Astrocyte of the spinal cord (primary cell): ENCODE measurements at regions not wholly inside any gene's neighbourhood (a gene's known extent, or its start where the extent isn't known, plus 50 kb on each side); places are given as distances from the start of the nearest gene placed in this dataset.

Experiments used
- DNase-seq: peaks from one replicate; pipeline ENCODE4 v3.0.0; 2011; ENCODE audit warnings: low read depth, low spot score
- H3K4me3 ChIP-seq: 2 replicates; pipeline ENCODE4 v1.5.1; 2011; ENCODE audit warnings: low read depth, mild to moderate bottlenecking, low read length, moderate library complexity
- in situ Hi-C: cut with HindIII; loops from 2 replicates; pipeline ENCODE4 v1.10.0; 2017; ENCODE audit warnings: low sequenced_read_pairs
- TF ChIP-seq, protein P1 (sequence below): IDR thresholded peaks from 2 replicates; pipeline ENCODE4 v1.5.1; 2012; ENCODE audit warnings: low read depth, mild to moderate bottlenecking, low read length, inconsistent platforms

DNA sequence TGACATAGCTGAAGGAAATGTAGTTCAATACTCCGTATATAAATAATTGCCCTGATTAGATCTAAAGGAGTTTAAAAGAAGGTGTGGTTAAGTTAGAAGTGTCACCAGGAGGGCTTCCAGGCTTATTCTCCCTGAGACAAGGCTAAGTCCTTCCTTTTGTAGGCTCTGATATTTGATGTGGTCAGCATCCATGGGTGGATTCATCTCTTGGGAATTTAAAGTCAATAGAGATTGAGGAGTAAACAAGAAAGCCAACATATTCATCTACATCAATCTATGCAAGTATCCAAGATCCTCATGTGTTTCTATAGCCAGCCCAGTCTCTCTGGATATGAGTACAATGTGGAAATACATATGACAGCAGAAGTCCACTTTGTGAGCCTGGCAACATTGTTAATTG, 76.8 kb downstream of the KCTD12 start:
- in situ Hi-C loops = no loop called here
- no peak for DNase-seq
- H3K4me3 ChIP-seq = no peak overlapping the region
- TF ChIP-seq, protein P1, sequence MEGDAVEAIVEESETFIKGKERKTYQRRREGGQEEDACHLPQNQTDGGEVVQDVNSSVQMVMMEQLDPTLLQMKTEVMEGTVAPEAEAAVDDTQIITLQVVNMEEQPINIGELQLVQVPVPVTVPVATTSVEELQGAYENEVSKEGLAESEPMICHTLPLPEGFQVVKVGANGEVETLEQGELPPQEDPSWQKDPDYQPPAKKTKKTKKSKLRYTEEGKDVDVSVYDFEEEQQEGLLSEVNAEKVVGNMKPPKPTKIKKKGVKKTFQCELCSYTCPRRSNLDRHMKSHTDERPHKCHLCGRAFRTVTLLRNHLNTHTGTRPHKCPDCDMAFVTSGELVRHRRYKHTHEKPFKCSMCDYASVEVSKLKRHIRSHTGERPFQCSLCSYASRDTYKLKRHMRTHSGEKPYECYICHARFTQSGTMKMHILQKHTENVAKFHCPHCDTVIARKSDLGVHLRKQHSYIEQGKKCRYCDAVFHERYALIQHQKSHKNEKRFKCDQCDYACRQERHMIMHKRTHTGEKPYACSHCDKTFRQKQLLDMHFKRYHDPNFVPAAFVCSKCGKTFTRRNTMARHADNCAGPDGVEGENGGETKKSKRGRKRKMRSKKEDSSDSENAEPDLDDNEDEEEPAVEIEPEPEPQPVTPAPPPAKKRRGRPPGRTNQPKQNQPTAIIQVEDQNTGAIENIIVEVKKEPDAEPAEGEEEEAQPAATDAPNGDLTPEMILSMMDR = no peak

GRCh38 chr13:76808927-76809326, 77.3 kb downstream of the KCTD12 start:
- no peak for DNase-seq
- TF ChIP-seq, protein P1 = no peak
- in situ Hi-C loops = no loop called here
- H3K4me3 ChIP-seq = no peak overlapping the region

- H3K4me3 ChIP-seq = no peak overlapping the region
- TF ChIP-seq, protein P1 = no peak
- DNase-seq = no peak
- in situ Hi-C loops = no loop called here
Observed at GRCh38 chr13:76804801-76805200, 81.4 kb downstream of the KCTD12 start.

DNA sequence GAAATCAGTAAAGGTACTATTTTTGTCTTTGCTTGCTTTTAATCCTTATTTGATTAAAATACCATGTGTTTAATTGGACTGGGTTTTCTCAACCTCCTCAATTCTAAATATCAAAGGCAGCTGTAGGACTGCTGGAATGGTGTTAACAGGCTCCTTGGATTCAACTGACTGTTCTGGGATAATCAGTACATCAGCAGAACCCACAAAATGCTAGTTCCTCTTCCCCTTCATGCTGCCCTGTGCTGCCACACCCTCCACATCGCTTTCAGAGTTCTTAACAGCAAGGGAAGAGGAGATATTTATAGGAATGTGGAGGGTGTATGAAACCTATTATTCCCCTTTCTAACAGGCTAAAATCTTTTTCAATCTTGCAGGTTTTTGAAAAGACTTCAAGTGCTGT, 82.4 kb downstream of the KCTD12 start:
- no peak overlapping the region for H3K4me3 ChIP-seq
- in situ Hi-C loops = no loop called here
- no peak for DNase-seq

DNA sequence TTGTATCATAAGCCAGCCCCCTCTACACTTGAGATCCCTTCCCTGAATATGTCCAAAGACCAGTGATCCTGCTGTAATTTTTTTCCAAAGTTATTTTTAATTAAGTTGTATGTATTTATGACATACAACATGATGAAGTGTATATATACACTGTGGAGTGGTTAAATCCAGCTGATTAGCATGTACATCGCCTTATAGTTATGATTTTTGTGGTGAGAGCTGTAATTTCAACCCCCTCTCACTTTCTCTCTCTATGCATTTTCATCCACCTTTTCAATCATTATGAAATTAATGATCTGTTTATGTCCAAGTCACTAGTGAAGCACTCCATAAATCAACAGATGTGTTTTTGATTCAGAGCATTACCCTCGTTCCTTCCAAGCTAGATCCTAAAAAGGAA, 85.3 kb downstream of the KCTD12 start:
- no peak for DNase-seq
- in situ Hi-C loops = no loop called here
- TF ChIP-seq, protein P1 = no peak
- H3K4me3 ChIP-seq = no peak overlapping the region

More for the DNA sequence above, 82.4 kb downstream of the KCTD12 start:
- TF ChIP-seq, protein P1 = no peak

DNA sequence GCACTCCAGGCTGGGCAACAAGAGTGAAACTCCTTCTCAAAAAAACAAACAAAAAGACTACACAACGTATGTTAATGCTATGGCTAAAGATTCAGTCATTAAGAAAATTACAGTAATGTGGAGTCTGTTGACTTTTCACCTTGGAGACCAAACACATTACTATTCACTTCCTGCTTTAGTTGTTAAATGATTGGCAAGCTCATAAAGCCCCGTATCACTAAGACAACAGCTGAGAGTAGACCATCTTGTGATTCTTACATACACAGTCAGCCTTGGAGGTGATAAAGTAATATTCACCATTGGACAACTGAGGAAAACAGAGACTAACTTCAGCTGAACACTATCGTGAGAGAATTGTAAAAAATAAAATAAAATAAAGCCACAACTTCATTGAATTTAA, 86.5 kb downstream of the KCTD12 start:
- no peak overlapping the region for H3K4me3 ChIP-seq
- TF ChIP-seq, protein P1 = no peak
- DNase-seq = no peak
- in situ Hi-C loops = no loop called here

DNA sequence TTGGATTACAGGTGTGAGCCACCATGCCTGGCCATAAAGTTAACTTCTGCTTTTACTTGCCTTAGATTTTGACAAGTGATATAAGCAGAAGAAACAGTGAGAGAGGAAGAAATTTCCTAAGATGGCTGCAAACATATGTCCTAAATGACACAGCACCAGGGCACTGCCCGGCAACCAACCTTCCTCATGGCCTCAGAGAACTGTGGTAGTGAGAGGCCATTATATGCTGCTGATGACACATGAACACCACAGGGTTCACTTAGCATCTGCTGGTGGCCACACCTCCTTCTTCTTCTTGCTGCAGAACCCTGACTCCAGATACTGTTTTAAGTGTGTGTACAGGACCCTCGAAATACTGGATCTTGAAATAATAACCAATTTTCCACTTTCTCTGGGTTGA, 88.2 kb downstream of the KCTD12 start:
- DNase-seq = no peak
- in situ Hi-C loops = no loop called here
- TF ChIP-seq, protein P1 = no peak
- H3K4me3 ChIP-seq = no peak overlapping the region
